ENCODE measurements at regions not wholly inside any gene's neighbourhood (a gene's known extent, or its start where the extent isn't known, plus 50 kb on each side); places are given as distances from the start of the nearest gene placed in this dataset.

- no peaks in the 10 kb centered on the region for H3F3A ChIP-seq (ENCODE audit: control insufficient read depth, insufficient read depth)
- no peaks in the 10 kb centered on the region; the same call in 1 of the 2 replicates for H3K9me3 ChIP-seq (ENCODE audit: control insufficient read depth, insufficient read depth, low read length)
- no peaks in the 10 kb centered on the region for H3K27me3 ChIP-seq (ENCODE audit: control insufficient read depth, low read length)
- H3K9me2 ChIP-seq (replicated peaks; ENCODE audit: control insufficient read depth, low read length): no peaks in the 10 kb centered on the region
- no peak overlapping the region for H3K4me2 ChIP-seq (ENCODE audit: low read length)
- H3K36me3 ChIP-seq (ENCODE audit: control insufficient read depth, low read length): no peaks in the 10 kb centered on the region
- no peak overlapping the region for H3K4me3 ChIP-seq (ENCODE audit: low read length)
- H3K27ac ChIP-seq (ENCODE audit: low read depth, low read length): no peak overlapping the region
- no peaks in the 10 kb centered on the region for H3K4me1 ChIP-seq (ENCODE audit: control insufficient read depth, low read length)
- H3K79me2 ChIP-seq (ENCODE audit: control insufficient read depth, low read length): no peaks in the 10 kb centered on the region
- TF ChIP-seq EZH2phosphoT487 (IDR thresholded peaks at IDR 0.05; ENCODE audit: borderline replicate concordance, low read length): no peak
- TF ChIP-seq CTCF (IDR thresholded peaks at IDR 0.05; ENCODE audit: low read depth, low read length, poor library complexity, severe bottlenecking): no peak
- no peaks in the 10 kb centered on the region for H4K20me1 ChIP-seq (ENCODE audit: control insufficient read depth, insufficient read depth, low read depth, low read length)
These were observed 1408.4 kb upstream of the TENM4 start for GRCh38 chr11:80849253-80849652.

DNA sequence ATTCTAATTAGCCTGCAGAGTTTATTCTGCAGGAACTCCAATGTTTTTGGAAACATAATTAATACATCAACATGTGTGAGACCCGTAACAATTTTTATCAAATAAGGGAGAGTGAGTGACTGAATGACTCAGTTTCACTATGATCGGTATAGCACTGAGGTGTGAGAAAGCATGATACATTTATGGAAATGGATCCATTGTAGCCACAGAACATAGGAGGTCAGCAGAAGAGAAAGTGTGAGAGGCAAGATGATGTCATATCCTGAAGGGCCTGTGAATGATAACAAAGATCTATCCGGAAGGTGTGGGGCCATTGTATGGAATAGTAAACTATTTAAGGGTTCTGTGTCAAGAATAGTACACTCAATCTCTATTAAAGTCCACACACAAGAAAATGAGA is 1406.1 kb upstream of the TENM4 start:
- H3K4me2 ChIP-seq (ENCODE audit: low read length): no peak overlapping the region
- H3K4me1 ChIP-seq (ENCODE audit: control insufficient read depth, low read length): no peaks in the 10 kb centered on the region
- H3K27ac ChIP-seq (ENCODE audit: low read depth, low read length): no peak overlapping the region
- no peaks in the 10 kb centered on the region for H3F3A ChIP-seq (ENCODE audit: control insufficient read depth, insufficient read depth)
- no peaks in the 10 kb centered on the region for H3K9me2 ChIP-seq (replicated peaks; ENCODE audit: control insufficient read depth, low read length)
- TF ChIP-seq EZH2phosphoT487 (IDR thresholded peaks at IDR 0.05; ENCODE audit: borderline replicate concordance, low read length): no peak
- no peak for TF ChIP-seq CTCF (IDR thresholded peaks at IDR 0.05; ENCODE audit: low read depth, low read length, poor library complexity, severe bottlenecking)
- no peaks in the 10 kb centered on the region for H3K27me3 ChIP-seq (ENCODE audit: control insufficient read depth, low read length)
- H3K9me3 ChIP-seq (ENCODE audit: control insufficient read depth, insufficient read depth, low read length): no peaks in the 10 kb centered on the region; the same call in 1 of the 2 replicates
- H3K4me3 ChIP-seq (ENCODE audit: low read length): no peak overlapping the region
- no peaks in the 10 kb centered on the region for H3K36me3 ChIP-seq (ENCODE audit: control insufficient read depth, low read length)
- no peaks in the 10 kb centered on the region for H3K79me2 ChIP-seq (ENCODE audit: control insufficient read depth, low read length)
- no peaks in the 10 kb centered on the region for H4K20me1 ChIP-seq (ENCODE audit: control insufficient read depth, insufficient read depth, low read depth, low read length)

DNA sequence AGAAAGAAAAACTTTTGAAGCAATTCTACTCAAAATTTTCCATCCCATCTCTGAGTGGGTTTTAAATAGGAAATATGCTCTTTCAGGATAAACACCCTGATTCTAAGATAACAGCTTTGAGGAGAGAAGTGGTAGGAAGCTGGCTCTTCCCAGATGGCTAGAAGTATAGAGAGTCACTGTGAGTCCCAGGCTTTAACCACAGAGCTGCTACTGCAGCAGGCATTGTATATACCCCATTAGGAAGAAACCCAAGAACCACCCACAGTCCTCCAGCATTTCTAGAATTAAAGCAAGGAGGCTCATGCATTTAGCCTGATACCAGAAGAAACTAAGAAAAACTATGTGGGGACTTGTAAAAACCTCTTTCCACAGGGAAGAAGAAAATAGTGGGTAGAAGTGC is 1405.6 kb upstream of the TENM4 start:
- Histone ChIP-seq H3K4me3 (ENCODE audit: low read length) (no peak overlapping the region), H3K4me2 (ENCODE audit: low read length) (no peak overlapping the region), H3K9me2 (replicated peaks; ENCODE audit: control insufficient read depth, low read length) (no peaks in the 10 kb centered on the region), H3K36me3 (ENCODE audit: control insufficient read depth, low read length) (no peaks in the 10 kb centered on the region), H4K20me1 (ENCODE audit: control insufficient read depth, insufficient read depth, low read depth, low read length) (no peaks in the 10 kb centered on the region), H3K27me3 (ENCODE audit: control insufficient read depth, low read length) (no peaks in the 10 kb centered on the region), H3K4me1 (ENCODE audit: control insufficient read depth, low read length) (no peaks in the 10 kb centered on the region), H3K27ac (ENCODE audit: low read depth, low read length) (no peak overlapping the region), H3F3A (ENCODE audit: control insufficient read depth, insufficient read depth) (no peaks in the 10 kb centered on the region), H3K9me3 (ENCODE audit: control insufficient read depth, insufficient read depth, low read length) (no peaks in the 10 kb centered on the region; the same call in 1 of the 2 replicates), H3K79me2 (ENCODE audit: control insufficient read depth, low read length) (no peaks in the 10 kb centered on the region)
- TF ChIP-seq EZH2phosphoT487 (IDR thresholded peaks at IDR 0.05; ENCODE audit: borderline replicate concordance, low read length) (no peak), CTCF (IDR thresholded peaks at IDR 0.05; ENCODE audit: low read depth, low read length, poor library complexity, severe bottlenecking) (no peak)
